K562 (cell line): ENCODE measurements at regions not wholly inside any gene's neighbourhood (a gene's known extent, or its start where the extent isn't known, plus 50 kb on each side); places are given as distances from the start of the nearest gene placed in this dataset.

Experiments used
- ARID1B ChIP-seq: fragments of 450-650 bp; IDR thresholded peaks from 2 replicates; pipeline ENCODE4 v1.6.1; 2016; ENCODE audit warnings: antibody characterized with exemption, mild to moderate bottlenecking, inconsistent platforms
- ARNT ChIP-seq, 2 experiments: fragments of 450-650 bp; IDR thresholded peaks; 2 replicates each; pipeline ENCODE4 v1.6.1; 2016; ENCODE audit warnings: mild to moderate bottlenecking in 1 of 2
- BRCA1 ChIP-seq, 2 experiments: fragments of 450-650 bp in 1 of 2; sonication (generic) in 1 of 2; formaldehyde crosslinking in 1 of 2; IDR thresholded peaks; 2 replicates each; pipeline versions ENCODE4 v1.5.0 to v1.6.1; 2017 to 2020; ENCODE audit warnings: mild to moderate bottlenecking in 1 of 2, missing genetic modification reagents in 1 of 2
- CSDE1 ChIP-seq, 2 experiments: fragments of 450-650 bp; IDR thresholded peaks; 2 replicates each; pipeline ENCODE4 v1.6.1; 2016; ENCODE audit warnings: mild to moderate bottlenecking in 1 of 2
- CUX1 ChIP-seq: fragments of 200-800 bp; sonication (Bioruptor generic); IDR thresholded peaks from 2 replicates; pipeline ENCODE4 v1.6.1; 2016; ENCODE audit warnings: missing genetic modification characterization, missing compliant biosample characterization
- KLF16 ChIP-seq: IDR thresholded peaks from 2 replicates; pipeline ENCODE4 v1.6.1; 2016; ENCODE audit warnings: antibody characterized with exemption
- MCM2 ChIP-seq: fragments of 450-650 bp; IDR thresholded peaks from 2 replicates; pipeline ENCODE4 v1.6.1; 2017; ENCODE audit warnings: low read depth, mild to moderate bottlenecking
- POLR2A ChIP-seq: fragments of 450-650 bp; conservative IDR thresholded peaks from 2 replicates; pipeline ENCODE4 v1.6.1; 2016
- PTRF ChIP-seq: fragments of 450-650 bp; IDR thresholded peaks from 2 replicates; pipeline ENCODE4 v1.6.1; 2016; ENCODE audit warnings: mild to moderate bottlenecking, missing genetic modification characterization, missing compliant biosample characterization
- YBX1 ChIP-seq: fragments of 450-650 bp; IDR thresholded peaks from 2 replicates; pipeline ENCODE4 v1.7.1; 2016; ENCODE audit warnings: mild to moderate bottlenecking
- ZNF134 ChIP-seq: fragments of 250-450 bp; sonication (Bioruptor Pico); conservative IDR thresholded peaks from 2 replicates; pipeline ENCODE4 v1.4.0; 2020
- ZNF212 ChIP-seq: fragments of 450-650 bp; formaldehyde crosslinking; IDR thresholded peaks from 2 replicates; pipeline ENCODE4 v1.4.0; 2020; ENCODE audit warnings: mild to moderate bottlenecking
- ZNF239 ChIP-seq: fragments of 250-450 bp; sonication (Bioruptor Pico); IDR thresholded peaks from 2 replicates; pipeline ENCODE4 v1.4.0; 2020; ENCODE audit warnings: mild to moderate bottlenecking
- ZNF407 ChIP-seq: fragments of 450-650 bp; IDR thresholded peaks from 2 replicates; pipeline ENCODE4 v1.6.1; 2016; ENCODE audit warnings: low read depth
- ZNF57 ChIP-seq: fragments of 450-650 bp; formaldehyde crosslinking; IDR thresholded peaks from 2 replicates; pipeline ENCODE4 v1.4.0; 2020; ENCODE audit warnings: mild to moderate bottlenecking, moderate library complexity
- ZNF695 ChIP-seq: fragments of 450-650 bp; formaldehyde crosslinking; IDR thresholded peaks from 2 replicates; pipeline ENCODE4 v1.4.0; 2020; ENCODE audit warnings: mild to moderate bottlenecking, moderate library complexity
- ZNF830 ChIP-seq: fragments of 250-450 bp; sonication (Bioruptor Pico); IDR thresholded peaks from 2 replicates; pipeline ENCODE4 v1.5.0; 2021; ENCODE audit warnings: mild to moderate bottlenecking
- ZZZ3 ChIP-seq: fragments of 450-650 bp; IDR thresholded peaks from 2 replicates; pipeline ENCODE4 v1.6.1; 2016; ENCODE audit warnings: antibody characterized with exemption, mild to moderate bottlenecking, moderate library complexity

GRCh38 chr1:8169364-8170058, 143.4 kb upstream of the ERRFI1 start (continued):
- TF ChIP-seq ZNF695 (CRISPR knock-in tag) (no peak), ZNF212 (CRISPR knock-in tag) (no peak), ARID1B (peak; percentile 45; the same call in 1 of the 2 replicates), ARNT (IDR thresholded peaks at IDR 0.05) (peak in 1 of 2 experiments; percentile 63; a peak in 1 of 4 replicates), YBX1 (no peak), ZZZ3 (no peak), POLR2A (no peak), ZNF407 (no peak), ZNF239 (CRISPR knock-in tag) (no peak), BRCA1 (IDR thresholded peaks at IDR 0.05) (no peak), BRCA1 (CRISPR knock-in tag; IDR thresholded peaks at IDR 0.05) (no peak), ZNF134 (no peak), ZNF830 (CRISPR knock-in tag) (no peak), CUX1 (no peak), CSDE1 (IDR thresholded peaks at IDR 0.05) (no peak), MCM2 (no peak), PTRF (tag) (no peak), KLF16 (peak; percentile 91), ZNF57 (CRISPR knock-in tag) (no peak)
